ENCODE measurements at regions not wholly inside any gene's neighbourhood (a gene's known extent, or its start where the extent isn't known, plus 50 kb on each side); places are given as distances from the start of the nearest gene placed in this dataset.
A peak's percentile ranks its signal among the peaks of the same experiment; 100 is the strongest.
"Not testable (repeated sequence)": the region's sequence is repeated elsewhere in the genome, so short reads cannot be mapped to it uniquely, and the experiment has no call there.

DNA sequence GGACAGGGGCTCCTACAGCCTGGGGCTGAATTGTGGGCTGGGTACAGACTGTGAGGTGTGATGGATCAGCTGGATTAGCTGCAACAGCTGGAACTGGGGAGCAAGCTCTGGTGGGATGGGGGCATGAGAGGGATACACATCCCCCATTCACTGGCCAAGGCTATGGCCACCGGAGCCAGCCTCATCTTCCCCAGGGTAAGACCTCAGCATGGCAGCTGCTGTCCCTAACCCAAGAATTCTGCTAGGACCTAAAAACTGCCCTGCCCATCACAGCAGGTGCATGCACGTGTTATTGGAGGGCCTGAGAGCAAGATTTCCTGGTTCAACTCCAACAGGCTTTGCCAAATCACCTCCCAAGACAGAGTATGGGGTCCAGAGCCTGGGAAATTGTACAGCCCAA, 258.6 kb upstream of the AGTR2 start:
- DNase-seq: no peak

DNA sequence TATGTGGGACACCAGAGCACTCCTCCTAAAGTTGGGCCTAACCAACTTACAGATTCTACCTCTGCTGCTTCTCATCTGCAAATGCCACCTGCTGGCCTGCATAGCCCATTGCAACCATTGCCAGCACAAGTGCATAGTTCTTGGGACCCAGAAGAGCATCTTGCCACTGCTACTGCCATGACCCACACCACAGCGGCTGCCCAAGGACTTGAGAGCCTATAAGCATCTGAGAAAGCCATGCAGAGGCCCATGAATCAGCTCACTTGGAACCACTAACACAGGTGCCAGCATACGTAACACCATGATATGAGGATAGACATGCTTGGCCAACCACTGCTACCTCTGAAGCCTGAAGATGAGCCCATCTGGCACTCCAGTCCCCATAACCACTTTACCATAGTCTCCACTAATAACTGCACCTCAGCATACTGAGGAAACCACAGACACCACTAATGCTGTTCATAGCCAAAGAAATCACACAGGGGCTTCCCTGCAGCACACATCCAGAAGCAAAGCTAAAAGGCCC, 258.1 kb upstream of the AGTR2 start:
- no peak for DNase-seq

DNA sequence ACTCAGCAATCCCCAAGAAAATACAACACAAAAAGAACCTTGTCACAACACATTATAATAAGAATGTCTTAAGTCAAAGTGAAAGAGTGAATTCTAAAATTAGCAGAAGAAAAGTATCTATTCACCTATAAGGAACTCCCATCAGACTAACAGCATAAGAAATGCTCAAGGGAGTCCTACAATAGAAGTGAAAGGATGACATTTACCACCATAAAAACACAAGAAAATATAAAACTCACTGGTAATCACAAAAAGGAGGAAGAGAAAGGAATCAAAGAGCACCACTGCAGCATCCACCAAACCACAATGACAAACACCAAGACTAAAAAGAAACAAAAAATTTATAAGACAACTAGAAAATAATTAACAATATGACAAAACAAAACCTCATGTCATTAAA, 257.0 kb upstream of the AGTR2 start:
- DNase-seq: no peak

DNA sequence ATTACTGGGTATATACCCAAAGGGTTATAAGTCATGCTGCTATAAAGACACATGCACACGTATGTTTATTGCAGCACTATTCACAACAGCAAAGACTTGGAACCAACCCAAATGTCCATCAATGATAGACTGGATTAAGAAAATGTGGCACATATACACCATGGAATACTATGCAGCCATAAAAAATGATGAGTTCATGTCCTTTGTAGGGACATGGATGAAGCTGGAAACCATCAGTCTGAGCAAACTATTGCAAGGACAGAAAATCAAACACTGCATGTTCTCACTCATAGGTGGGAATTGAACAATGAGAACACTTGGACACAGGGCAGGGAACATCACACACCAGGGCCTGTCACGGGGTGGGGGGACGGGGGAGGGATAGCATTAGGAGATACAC, 254.9 kb upstream of the AGTR2 start:
- not testable (repeated sequence) for DNase-seq

DNA sequence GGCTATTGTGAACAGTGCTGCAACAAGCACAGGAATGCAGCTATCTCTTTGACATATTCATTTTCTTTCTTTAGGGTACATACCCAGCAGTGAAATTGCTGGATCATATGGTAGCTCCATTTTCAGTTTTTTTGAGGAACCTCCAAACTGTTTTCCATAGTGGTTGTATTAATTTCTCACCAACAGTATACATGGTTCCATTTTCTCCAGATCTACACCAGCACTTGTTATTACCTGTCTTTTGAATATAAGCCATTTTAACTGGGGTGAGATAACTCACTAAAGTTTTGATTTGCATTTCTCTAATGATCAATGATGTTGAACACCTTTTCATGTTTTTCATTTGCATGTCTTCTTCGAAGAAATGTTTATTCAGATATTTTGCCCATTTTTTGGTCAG, 241.1 kb upstream of the AGTR2 start:
- DNase-seq: no peak

DNA sequence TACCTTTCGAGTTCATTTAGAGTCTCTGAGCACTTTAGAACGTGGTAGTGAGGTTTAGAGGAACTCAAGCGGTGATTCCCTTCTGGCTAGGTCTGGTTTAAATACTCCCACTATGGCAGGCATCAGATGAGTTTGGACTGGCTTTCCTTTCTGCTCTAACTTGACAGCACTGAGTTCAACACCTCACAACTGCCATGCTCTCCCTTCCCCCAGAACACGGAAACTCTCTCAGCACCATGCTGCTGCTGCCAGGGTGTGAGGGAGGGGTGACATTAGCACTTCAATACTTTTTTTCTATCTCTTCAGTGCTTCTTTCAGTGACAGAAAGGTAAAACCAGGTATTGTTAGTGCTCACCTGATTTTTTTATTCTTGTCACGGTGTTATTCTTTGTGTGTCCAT, 234.5 kb upstream of the AGTR2 start:
- DNase-seq: no peak

DNA sequence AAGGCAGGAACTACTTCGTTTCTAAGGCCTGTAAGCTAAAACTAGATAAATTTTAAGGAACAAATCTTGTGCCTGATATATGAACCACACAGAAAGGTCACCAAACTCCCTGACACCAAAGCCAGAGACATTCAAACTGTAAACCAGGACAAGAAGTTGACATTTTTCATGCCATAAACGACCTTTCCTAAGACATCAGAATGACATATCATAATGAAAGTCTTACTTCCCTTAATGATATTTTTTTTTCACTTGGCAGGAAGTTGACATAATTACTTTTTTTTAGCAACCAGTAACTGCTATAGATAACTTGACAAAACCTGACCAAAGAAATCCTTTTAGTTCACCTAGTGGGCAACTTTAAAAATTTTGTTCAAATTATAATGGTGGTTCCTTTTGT, 231.5 kb upstream of the AGTR2 start:
- DNase-seq: no peak

DNA sequence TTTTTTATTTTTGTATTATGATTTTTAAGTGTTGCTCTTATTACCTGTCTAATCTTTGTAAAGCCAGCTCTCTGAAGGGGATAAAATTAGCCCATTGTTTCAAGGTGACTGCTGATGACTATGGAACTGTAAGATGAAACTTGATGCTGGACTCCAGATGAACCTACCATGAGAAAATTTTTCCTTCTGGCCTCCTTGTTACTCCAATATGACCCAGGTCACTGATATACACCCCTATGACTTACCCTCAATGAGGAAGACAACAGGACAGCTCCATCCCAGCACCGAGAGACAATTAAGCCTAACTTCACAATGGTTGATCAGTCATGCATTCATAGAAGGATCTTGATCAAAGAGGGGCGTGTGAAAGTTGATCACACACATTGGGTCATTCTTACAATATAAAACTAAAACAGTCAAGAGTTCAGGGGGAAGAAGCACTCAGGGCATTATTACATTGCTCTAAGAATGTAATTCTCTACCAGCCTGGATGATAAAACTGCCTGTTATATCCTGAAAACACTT, 230.8 kb upstream of the AGTR2 start:
- no peak for DNase-seq

DNA sequence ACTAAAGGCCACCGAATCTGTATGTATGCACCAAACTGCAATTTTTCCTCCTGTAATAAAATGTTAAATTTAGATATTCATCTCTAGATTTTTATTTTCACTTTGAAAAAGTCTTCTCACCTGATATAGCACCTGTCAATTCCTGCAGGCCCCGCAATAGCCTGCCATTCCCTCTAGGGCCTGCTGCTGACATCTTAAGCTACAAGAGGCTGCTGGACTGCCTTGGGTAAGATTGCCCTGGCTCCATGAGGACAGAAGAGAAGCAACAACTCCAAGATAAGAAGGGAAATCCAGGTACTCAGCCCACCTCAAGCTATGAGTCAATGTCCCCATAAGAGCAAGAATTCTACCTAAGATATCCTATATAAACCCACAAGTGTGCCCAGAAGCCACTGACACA, 230.2 kb upstream of the AGTR2 start:
- no peak for DNase-seq

DNA sequence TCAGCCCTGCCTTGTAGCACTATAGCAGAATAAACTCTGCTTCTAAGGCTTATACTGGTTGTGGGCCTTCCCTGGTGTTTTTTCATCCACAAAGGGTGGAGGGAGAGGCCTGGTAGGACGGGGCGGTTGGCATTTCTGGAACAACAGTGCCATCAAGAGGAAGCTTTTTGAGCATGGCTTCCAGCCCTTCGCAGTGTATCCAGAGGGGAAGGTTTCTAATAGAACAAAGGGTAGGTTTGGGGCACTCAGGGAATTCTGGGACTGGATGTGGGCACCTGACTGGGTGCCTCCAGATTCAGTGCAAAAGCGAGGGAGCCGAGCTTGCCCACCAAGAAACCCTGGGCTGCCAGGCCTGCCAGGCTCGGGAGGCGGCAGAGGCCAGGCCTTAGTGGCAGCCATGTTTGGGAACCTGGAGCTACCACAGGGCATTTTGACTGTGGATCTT, 229.6 kb upstream of the AGTR2 start:
- DNase-seq: peak; percentile 94

DNA sequence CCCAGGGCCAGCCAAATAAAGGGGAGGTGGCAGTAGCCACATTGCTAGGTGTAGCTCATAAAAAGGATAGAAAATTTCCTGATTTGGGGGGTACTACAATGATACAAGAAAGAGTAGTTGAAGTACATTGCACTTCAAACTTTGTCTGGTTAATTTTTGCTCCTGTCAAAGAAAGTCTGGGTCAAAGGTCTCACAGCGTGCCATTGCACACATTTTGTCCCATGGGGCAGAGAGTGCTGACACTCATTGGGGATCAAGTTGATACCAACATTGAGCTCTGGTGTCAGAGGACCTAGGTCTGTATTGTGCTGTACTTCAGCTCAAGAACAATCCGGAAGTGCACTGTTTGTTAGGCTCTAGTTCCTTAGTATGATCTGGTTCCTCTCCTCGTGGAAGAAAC, 229.2 kb upstream of the AGTR2 start:
- DNase-seq: no peak

DNA sequence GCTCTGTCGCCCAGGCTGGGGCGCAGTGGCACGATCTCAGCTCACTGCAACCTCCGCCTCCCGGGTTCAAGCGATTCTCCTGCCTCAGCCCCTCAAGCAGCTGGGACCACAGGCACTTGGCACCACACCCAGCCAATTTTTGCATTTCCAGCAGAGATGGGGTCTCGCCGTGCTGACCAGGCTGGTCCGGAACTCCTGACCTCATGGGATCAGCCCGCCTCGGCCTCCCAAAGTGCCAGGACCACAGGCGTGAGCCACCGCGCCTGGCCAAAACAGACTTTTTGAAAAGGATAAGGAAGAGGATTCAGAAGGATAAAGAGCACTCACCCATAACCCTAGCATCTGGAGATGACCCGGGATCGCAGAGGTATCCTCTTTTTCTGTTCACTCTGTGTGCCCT, 224.5 kb upstream of the AGTR2 start:
- no peak for DNase-seq

DNA sequence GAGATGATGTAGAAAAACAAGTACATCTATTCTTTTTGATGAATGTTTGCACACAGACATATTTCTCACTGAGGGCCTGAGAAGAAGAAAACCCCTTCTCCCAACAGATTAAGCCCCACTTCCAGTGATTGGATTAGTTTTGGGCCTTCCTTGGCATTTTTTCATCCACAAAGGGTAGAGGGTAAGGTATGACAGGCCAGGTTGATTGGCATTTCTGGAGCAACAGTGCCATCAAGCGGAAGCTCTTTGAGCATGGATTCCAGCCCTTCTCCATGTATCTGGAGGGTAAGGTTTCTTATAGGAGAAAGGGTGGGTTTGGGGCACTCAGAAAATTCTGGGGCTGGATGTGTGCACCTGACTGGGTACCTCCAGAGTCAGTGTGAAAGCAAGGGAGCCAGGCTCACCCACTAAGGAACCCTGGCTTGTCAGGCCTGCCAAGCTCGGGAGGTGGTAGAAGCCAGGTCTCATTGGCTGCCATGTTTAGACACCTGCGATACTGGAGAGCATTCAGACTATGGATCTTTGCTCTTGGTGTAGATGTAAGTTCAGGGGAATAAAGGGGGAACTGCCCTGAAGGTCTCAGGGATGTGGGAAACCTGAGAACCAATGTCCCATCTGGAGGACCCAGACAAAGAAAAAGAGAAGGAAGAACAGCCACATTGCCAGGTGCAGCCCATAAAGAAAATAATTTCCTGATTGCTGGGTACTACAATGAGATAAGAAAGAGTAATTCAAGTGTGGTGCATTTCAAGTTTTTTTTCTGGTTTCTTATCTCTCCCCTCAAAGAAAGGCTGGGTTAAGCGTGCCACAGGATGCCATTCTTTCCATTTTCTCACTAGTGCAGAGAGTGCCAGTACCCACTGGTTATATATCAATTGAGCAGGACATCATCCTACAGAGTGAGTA, 222.3 kb upstream of the AGTR2 start:
- peak; percentile 52 for DNase-seq

DNA sequence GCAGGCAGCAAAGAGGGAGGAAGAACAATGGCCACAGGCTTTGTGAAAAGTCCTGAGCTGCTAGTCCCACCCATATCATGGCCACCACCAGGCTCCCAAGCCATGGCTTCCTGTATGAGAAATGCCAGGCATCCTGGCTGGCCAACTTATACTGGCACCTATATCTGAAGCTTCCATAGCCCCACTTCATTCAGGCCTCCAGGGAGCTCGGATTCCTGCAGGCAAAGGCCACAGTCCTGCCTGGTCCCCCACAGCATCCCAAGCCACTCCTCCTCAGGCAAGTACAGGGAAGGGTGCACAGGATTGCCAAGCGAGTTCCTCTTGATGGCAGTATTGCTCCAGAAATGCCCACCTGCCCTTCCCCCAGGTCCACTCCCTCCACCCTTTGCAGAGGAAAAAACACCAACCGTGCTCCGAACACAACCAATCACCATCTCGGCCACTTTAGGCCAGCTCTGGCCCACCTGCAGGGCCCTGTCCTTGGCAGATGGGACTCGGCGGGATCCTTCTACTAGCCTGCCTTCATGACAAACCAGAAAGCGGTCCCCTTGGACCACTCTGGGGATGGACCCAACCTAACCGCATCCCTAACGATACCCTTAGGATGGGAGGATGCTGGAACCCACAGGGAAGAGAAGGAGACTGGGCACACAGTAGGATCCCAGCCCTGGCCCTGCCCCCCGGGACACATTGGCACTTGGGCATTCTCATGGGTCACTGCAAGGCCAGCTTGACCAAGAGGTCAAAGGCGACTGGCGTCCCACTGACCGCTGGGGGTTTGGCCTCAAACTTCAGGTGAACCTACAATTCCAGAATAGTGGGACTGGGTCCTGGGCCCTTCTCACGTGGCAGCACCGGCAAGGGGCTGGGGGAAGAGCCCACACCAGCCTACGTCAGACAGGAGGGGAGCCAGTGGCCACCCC, 220.4 kb upstream of the AGTR2 start:
- DNase-seq: peak; percentile 65

DNA sequence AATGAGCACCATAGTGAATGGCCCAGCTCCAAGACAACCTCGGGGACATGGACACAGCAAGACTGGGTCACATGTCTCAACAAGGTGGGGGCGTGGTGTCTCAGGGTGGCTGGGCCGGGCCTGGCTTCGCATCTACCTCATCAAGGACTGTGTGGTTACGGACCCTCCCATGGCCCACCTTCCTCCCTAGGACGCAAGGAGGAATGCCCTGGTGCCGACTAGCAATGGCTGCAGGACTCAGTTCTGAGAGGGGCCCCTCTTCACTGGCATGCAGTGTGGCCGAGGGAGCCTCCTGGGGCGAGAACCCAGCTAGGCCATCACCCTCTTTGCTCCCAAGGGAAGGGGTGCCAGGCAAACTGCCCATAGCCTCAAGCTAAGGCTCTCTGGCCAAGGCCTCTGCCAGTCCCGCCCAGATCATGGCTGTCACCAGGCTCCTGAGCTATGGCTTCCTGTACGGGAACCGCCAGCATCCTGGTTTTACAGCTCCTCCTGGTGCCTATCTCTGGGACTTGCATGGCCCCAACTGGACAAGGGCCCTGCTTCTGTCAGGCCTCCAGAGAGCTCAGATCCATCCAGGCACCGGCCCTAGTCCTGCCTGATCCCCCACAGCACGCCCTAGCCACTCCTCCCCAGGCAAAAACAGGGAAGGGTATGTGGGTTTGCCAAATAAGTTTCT, 218.0 kb upstream of the AGTR2 start:
- DNase-seq: no peak

DNA sequence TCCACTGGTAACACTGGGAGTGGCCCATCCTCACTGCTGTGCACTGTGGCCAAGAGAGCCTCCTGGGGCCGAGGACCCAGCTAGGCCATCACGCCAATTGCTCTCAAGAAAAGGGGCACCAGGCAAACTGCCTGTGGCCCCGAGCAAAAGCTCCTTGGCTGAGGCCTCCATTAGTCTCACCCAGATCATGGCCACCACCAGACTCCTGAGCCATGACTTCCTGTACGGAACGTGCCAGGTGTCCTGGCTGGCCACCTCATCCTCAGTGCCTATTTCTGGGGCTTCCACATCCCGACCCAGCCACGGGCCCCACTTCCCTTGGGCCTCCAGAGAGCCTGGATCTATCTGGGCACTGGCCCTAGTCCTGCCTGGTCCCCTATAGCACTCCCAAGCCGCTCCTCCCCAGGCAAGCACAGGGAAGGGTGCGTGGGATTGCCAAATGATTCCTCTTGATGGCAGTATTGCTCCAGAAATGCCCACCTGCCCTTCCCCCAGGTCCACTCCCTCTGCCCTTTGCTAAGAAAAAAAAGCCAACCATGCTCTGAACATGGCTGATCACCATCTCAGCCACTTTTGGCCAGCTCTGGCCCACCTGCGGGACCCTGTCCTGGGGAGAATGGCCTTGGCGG, 212.6 kb upstream of the AGTR2 start:
- no peak for DNase-seq

DNA sequence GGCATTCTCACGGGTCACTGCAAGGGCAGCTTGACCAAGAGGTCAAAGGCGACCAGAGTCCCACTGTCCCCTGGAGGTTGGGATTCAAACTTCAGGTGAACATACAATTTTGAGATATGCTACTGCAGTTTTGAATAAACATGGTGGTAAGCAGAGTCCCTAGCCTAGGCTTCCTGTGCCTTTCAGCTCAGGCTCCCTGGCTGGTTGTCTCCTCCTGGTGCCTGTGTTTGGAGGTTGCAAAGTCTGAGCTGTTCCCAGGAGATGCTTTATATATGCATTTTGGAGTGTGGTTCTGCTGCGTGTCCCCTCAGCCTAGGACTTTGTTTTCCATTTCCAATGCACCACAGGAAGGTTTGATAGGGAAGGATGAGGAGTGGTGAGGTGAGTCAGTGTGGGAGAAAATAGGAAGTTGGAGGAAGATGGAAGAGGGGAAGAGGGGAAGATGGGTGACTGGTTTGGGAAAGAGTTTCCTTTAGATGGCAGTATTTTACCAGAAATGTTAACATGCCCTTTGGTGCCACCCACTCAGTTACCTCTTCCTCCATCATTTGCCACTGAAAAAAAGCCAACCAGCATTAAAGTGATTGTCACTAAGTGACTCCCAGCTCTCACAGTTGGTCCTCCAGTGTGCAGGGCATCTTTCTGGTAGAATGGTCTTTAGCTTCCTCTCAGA, 211.7 kb upstream of the AGTR2 start:
- no peak for DNase-seq

DNA sequence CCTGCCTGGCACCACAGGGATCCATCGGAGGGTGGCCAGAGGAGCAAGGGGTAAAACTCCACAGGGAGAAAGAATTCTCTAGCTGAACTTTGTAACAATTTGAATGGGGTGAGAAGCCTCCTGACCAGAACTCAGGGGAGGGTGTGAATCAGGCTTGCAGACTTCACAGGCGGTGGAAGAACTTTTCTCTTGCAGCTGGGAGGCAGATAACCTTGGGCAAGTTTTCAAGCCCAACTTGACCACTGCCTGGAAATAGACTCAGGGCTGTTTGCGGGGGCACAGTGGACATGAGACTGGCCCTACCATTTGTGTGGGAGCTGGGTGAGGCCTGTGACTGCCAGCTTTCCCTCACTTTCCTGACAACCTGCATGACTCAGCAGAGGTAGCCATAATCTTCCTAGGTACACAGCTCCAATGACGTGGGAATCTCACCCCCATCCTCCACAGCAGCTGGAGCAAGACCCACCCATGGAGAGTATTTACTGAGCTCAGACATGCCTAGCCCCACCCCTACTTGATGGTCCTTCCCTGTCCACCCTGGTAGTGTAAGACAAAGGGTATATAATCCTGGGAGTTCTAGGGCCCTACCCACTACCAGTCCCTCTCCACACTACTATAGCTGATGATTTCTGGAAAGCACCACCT, 210.0 kb upstream of the AGTR2 start:
- no peak for DNase-seq

DNA sequence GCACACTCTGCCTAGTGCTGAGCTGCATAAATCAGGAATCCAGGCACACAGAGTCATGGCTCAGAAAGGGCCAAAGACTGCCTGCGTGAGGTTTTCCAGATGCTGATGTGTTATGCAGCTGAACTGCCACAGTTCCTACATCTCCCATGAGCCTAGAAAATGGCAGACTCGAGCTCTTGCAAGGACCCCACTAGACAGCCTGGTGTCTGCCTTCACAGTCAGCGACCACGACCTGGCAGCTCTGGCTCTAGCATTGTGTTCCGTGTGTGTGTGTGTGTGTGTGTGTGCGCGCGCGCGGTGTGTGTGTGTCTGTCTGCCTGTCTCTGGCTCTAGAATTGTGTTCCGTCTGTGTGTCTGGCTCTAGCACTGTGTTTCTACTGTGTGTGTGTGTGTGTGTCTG, 203.6 kb upstream of the AGTR2 start:
- DNase-seq: no peak
